H1 (cell line): ENCODE measurements at regions not wholly inside any gene's neighbourhood (a gene's known extent, or its start where the extent isn't known, plus 50 kb on each side); places are given as distances from the start of the nearest gene placed in this dataset.

Experiments
- SIN3A ChIP-seq, 2 experiments: IDR thresholded peaks in 1 of 2; conservative IDR thresholded peaks in 1 of 2; 2 replicates each; pipeline ENCODE4 v1.6.1; 2011 to 2012; ENCODE audit warnings: low read length in 2 of 2, improper control_type of control experiment in 1 of 2, low read depth in 1 of 2, mild to moderate bottlenecking in 1 of 2
- SIRT6 ChIP-seq: IDR thresholded peaks from one replicate; pipeline ENCODE4 v1.7.1; 2012; ENCODE audit warnings: low read length, inconsistent platforms

DNA sequence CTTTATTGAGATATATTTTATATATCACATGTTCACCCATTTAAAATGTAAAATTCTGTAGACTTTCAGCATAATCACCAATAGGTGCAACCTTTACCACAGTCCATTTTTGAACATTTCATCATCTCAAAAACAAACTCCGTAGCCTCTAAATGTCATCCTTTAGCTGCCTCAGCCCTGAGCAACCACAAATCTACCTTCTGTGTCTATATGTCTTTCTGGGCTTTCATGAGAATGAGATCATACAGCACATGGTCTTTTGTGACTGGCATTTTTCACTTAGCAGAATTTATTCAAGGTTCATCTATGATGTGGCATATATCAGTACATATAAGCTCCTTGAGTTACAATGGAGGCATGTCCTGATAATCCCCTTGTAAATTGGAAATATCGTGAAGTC lies 320.5 kb downstream of the ETS1 start:
- no peak for TF ChIP-seq SIN3A (conservative IDR thresholded peaks at IDR 0.05 in 1 of 2, IDR thresholded peaks at IDR 0.05 in 1 of 2; ENCODE audit: low read depth in 1 of 2, low read length in 2 of 2)
- TF ChIP-seq SIRT6, result no peak
